ENCODE measurements at regions not wholly inside any gene's neighbourhood (a gene's known extent, or its start where the extent isn't known, plus 50 kb on each side); places are given as distances from the start of the nearest gene placed in this dataset.

- no peak for TF ChIP-seq CTCF (IDR thresholded peaks at IDR 0.05)
- TF ChIP-seq POLR2A (IDR thresholded peaks at IDR 0.05), result no peak
- no peak for TF ChIP-seq POLR2AphosphoS5 (IDR thresholded peaks at IDR 0.05)
- no peak for TF ChIP-seq EP300 (IDR thresholded peaks at IDR 0.05)
Observed at GRCh38 chr5:20559845-20560244, 571.8 kb upstream of the CDH18 start.

Data from stomach (tissue), 4 donors.